T follicular helper cell (primary cell): ENCODE measurements at regions not wholly inside any gene's neighbourhood (a gene's known extent, or its start where the extent isn't known, plus 50 kb on each side); places are given as distances from the start of the nearest gene placed in this dataset.

ENCODE experiments used
- DNase-seq: peaks from one replicate; pipeline ENCODE4 v3.0.0-alpha.2; 2020; ENCODE audit warnings: low read depth

GRCh38 chr11:37630866-37631265, 1032.8 kb upstream of the RAG2 start:
- no peak for DNase-seq

- no peak for DNase-seq
These were observed 1025.7 kb upstream of the RAG2 start for GRCh38 chr11:37623778-37624177.

DNA sequence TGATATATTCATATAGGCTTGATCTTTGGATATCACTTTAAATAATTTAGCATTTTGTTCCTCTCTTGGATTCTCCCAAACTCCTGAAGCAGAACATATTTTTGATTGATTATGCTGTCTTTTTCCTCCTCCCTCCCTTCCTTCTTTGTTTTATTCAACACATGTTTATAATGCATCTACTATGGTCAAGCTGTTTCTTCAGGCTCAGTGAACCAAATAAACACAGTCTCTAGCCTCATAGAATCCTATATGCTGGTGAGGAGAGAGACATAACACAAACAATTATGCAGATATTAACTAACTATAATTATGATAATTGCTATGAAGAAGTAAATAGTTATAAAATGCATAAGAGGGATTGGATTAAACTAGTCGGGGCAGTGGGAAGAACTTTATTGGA, 1023.6 kb upstream of the RAG2 start:
- no peak for DNase-seq

DNA sequence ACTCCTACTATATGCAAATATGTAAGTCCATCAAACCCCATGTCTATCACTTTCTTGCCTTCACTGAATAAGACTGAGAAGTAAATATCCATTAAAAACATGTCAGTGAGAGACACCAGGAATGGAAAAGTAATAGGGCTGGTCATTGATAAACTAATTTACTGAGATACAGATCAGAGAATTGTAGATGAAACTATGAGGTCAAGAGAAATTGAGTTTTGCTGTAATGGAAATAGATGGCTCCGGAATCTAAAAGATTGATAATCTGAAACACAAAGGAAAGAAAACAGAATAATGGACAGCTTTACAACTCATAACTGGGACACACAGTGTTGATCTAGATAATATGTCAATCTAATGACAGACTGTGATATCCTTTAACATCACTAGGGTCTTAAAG, 1018.3 kb upstream of the RAG2 start:
- no peak for DNase-seq

- no peak for DNase-seq
These were observed 1015.0 kb upstream of the RAG2 start for GRCh38 chr11:37613031-37613430.

DNA sequence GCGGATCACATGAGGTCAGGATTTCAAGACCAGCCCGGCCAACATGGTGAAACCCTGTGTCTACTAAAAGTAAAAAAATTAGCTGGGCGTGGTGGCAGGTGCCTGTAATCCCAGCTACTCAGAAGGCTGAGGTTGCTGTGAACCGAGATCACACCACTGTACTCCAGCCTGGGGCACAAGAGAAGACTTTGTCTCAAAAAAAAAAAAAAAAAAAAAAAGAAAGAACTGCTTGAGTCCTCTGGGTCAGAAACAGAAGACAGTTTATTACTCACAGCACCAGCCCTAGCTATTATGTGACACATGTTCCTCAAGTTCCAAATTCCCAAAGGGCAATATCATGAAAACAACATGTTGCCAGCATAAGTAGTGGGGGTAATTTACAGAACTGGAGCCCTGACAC, 1014.1 kb upstream of the RAG2 start:
- no peak for DNase-seq

GRCh38 chr11:37605229-37605628, 1007.2 kb upstream of the RAG2 start:
- no peak for DNase-seq

GRCh38 chr11:37598381-37598780, 1000.3 kb upstream of the RAG2 start:
- DNase-seq, result no peak

DNA sequence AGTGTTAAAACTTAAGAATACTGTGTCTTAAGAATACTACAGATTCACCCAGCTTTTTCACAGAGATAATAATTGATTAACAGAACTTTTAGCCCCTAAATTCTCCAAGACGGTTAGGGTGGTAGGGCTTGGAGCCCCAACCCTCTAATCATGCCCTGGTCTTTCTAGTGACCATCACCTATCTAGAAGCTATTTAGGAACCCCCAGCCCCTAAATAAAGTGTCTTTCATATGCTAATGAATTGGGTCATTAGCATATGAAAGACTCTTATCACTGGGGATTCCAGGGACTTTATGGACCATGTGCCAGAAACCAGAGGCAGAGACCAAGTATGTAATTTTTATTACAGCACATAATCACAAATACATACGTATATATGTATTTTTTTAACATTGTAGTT, 999.7 kb upstream of the RAG2 start:
- DNase-seq, result no peak

DNA sequence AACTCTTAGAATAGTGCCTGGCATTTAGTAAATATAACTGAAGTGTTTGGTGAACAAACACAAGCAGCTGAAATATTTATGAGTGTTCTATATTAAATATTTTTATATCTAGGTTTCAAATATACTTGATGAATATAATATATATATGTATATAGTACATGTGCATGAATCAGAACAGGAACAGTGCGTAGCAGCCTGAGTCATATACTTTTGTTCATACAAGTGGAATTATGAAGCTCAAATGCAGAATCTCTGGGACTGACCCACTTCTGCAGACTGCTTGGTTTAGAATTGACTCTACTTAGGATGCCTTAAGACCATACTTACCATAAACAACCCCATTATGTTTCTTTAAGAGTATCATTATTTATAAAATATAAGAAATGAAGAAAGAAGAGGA, 997.8 kb upstream of the RAG2 start:
- no peak for DNase-seq

DNA sequence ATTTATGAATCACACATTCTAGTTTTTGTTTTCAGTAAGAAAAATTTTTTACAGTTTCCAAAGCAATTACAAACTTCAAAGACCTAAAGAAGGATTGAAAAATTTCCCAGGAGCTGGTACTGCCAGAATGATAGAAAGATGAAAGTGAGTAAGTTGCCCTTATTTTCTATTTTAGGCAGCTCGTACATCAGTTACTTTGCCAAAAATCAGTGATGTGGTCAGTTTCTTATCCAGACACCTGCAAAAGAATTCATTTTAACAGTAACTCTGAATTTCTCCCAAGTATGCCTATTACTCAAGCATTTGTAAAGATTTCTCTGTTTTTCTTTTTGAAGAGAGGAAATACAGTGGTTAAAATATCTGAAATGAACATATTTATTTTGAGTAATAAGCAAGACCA, 976.3 kb upstream of the RAG2 start:
- DNase-seq, result no peak

DNA sequence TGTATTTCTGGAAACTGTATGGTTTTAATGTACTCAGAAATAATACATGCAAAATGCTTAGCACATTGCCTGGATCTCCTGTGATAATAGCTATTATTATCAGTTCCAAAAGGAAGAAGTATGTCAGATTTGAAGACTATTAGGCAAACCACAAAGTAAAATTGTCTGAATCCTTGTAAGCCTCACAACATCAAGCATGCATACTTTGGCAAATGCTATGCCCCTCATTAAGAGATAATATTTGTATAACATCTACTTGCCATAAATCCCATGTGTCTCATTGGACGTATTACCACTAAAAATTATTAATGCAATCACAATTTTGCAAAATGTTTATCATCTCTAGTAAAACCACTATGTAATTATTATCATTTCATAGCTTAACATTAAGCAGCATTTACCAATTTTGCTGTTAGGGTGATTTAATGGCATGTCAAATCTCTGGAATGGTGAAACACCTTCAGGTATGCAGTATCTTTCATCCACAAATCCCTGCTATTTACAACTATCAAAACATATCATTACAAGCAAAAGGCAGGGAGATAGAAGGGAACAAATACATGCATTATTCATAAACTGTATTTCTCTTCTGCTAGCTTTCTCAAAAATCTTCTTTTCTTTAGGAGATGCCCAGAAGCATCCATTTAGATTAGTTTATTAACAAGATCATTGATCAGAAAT, 974.6 kb upstream of the RAG2 start:
- no peak for DNase-seq

- no peak for DNase-seq
These were observed 973.2 kb upstream of the RAG2 start for GRCh38 chr11:37571246-37571645.

DNA sequence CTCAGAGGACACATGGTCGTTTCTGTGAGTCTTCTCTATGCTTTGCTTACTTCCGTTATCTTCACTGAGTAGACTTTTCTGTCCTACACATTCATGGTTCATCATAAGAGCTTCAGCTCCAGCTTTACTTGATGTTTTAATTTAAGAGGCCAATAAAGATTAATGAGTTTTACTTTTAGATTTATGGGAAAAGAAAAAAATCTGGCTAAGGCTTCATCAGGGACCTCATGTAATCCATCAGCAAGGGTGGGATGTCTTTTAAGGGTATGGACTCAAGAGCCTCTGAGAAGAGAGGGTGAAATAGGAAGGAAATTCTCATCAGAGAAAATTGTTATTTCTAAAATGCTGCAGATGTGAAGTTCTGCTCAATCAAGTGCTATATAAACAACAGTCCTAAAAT, 963.0 kb upstream of the RAG2 start:
- no peak for DNase-seq

- DNase-seq, result no peak
These were observed 962.3 kb upstream of the RAG2 start for GRCh38 chr11:37560346-37560745.

DNA sequence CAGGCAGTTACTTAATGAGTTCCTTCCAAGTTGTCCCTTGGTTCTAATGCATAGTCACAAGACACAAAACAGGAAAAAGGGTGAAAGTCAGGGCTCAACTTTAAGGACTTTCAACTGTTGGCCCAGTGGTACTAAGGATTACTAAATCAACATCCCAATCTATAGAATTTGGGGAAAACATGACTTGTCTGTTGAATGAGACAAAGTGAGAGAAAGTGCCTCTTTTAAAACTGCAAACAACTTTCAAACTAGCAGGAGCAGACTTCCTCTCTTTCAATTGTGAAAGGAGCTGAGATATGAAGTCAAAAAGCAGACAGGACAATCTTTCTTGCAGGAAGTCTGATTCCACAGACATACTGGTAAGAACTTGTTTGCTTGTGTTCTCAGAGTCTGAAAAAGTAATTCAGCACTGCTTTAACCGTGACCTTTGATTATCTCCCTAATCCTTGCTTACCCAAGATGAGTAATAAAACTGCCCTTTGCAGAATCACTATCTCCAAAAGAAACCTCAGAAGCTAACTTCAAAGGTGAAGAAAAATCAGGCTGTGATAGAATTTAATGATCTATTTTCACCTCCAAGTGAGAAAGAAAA, 960.7 kb upstream of the RAG2 start:
- DNase-seq, result no peak

DNA sequence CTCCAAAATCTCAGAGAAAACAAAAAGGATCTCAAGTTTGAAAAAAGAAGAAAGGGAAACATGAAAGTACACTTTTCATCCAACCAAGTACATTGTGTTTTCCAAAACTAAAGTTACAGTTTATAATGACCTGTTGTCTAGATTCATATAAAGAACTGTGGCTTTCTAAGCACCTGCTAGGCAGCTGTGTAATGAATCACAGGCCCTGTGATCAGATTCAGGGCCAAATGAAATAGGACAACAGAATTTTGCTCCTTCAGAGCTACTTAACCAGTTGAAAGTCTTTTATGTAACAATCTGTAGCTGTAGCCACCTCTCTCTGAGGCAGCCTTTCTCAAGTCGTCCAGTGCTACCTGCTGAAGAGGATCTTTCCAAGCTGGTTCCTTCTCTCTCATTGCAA, 960.0 kb upstream of the RAG2 start:
- no peak for DNase-seq

DNA sequence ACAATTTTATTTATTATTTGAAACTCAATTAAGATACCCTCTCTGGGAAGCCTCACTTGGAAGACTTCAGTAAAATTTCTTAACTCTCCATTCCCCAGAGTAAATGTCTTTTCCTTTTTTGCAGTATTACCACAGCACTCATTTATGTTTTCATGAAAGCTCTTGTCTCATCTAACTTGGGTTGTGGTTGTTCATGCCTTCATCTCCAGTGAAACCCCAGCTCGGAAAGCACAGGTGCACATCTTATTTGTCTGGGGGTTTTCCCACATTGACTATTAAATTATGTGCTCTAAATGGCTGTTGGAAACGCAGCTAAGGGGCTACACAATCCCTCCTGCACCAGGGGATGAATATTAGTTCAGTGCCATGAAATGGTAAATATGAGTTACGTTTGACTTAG, 954.2 kb upstream of the RAG2 start:
- DNase-seq, result no peak

- DNase-seq, result no peak
These were observed 946.5 kb upstream of the RAG2 start for GRCh38 chr11:37544491-37544890.

- no peak for DNase-seq
These were observed 935.8 kb upstream of the RAG2 start for GRCh38 chr11:37533830-37534229.

GRCh38 chr11:37533087-37533486, 935.1 kb upstream of the RAG2 start:
- no peak for DNase-seq

DNA sequence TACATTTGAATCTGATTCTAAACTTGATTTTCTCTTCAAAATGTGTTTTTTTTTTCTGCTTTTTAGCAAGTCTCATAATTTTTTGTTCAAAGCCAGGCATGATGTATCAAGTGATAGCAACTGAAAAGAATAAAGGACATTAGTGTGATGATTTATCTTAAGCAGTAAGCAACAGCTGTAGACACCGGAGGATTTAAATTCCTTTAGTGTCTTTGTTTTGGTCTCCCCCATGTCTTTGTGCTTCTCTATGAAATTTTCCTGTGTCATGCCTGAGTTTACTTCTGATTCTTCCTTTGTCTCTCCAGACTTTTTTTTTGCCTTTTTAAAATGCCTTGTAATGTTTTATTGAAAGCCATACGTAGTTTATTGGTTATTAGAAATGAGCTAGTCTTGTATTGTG, 934.2 kb upstream of the RAG2 start:
- no peak for DNase-seq

GRCh38 chr11:37527545-37527944, 929.5 kb upstream of the RAG2 start:
- no peak for DNase-seq

DNA sequence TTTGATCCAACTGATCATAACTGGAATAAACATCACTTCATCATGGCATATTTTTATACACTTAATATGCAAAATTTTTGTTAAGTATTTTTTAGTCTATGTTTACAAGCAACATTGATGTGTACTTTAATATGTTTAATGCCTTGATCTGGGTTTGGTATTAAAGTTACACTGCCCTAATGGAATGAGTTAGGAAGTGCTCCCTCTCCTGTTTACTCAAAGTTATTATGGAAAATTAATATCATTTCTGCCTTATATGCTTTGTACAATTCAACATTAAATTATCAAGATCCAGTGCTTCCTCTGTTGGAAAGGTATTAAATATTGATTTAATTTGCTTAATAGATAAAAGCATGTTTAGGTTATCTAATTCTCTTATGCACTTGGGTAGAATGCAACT, 927.3 kb upstream of the RAG2 start:
- DNase-seq, result no peak
